Trophoblast cell (in vitro differentiated cells and primary cell): ENCODE measurements at regions not wholly inside any gene's neighbourhood (a gene's known extent, or its start where the extent isn't known, plus 50 kb on each side); places are given as distances from the start of the nearest gene placed in this dataset.

Source experiments
- DNase-seq, 2 donors: peaks; one replicate each; pipeline ENCODE4 v3.0.0-alpha.2; 2016
- H2AFZ ChIP-seq: 2 replicates; pipeline ENCODE4 v1.6.1; 2013; ENCODE audit warnings: low read length, moderate library complexity, mild to moderate bottlenecking; ENCODE audit not compliant: insufficient read depth, poor library complexity
- H2AK5ac ChIP-seq: 2 replicates; pipeline ENCODE4 v1.6.1; 2013; ENCODE audit warnings: mild to moderate bottlenecking, low read length
- H2BK120ac ChIP-seq: 2 replicates; pipeline ENCODE4 v1.6.1; 2013; ENCODE audit warnings: low read length, mild to moderate bottlenecking, moderate library complexity; ENCODE audit not compliant: insufficient read depth, poor library complexity
- H2BK12ac ChIP-seq: 2 replicates; pipeline ENCODE4 v1.6.1; 2013; ENCODE audit warnings: mild to moderate bottlenecking, low read length, moderate library complexity
- H2BK5ac ChIP-seq: 2 replicates; pipeline ENCODE4 v1.6.1; 2013; ENCODE audit warnings: low read length, low read depth, moderate library complexity, mild to moderate bottlenecking; ENCODE audit not compliant: poor library complexity
- H3K14ac ChIP-seq: 2 replicates; pipeline ENCODE4 v1.6.1; 2013; ENCODE audit warnings: mild to moderate bottlenecking, low read length
- H3K18ac ChIP-seq: 2 replicates; pipeline ENCODE4 v1.6.1; 2013; ENCODE audit warnings: mild to moderate bottlenecking, low read length
- H3K23ac ChIP-seq: 2 replicates; pipeline ENCODE4 v1.6.1; 2013; ENCODE audit warnings: low read length
- H3K27ac ChIP-seq: 2 replicates; pipeline ENCODE4 v1.5.1; 2013; ENCODE audit warnings: low read depth, mild to moderate bottlenecking, inconsistent platforms, low read length, moderate library complexity
- H3K27me3 ChIP-seq: 2 replicates; pipeline ENCODE4 v1.6.1; 2013; ENCODE audit warnings: inconsistent platforms, mild to moderate bottlenecking, low read length, moderate library complexity; ENCODE audit not compliant: insufficient read depth
- H3K36me3 ChIP-seq, 2 experiments: 1 replicate in 1 of 2; 2 replicates in 1 of 2; pipeline ENCODE4 v1.6.1; 2013; ENCODE audit warnings: low read length in 2 of 2, mild to moderate bottlenecking in 2 of 2, moderate library complexity in 1 of 2; ENCODE audit not compliant: insufficient read depth in 2 of 2, control insufficient read depth in 1 of 2
- H3K4ac ChIP-seq: 2 replicates; pipeline ENCODE4 v1.6.1; 2013; ENCODE audit warnings: low read depth, mild to moderate bottlenecking, low read length, moderate library complexity
- H3K4me1 ChIP-seq, 2 experiments: 1 replicate in 1 of 2; 2 replicates in 1 of 2; pipeline ENCODE4 v1.6.1; 2013; ENCODE audit warnings: low read length in 2 of 2, mild to moderate bottlenecking in 2 of 2, moderate library complexity in 1 of 2; ENCODE audit not compliant: insufficient read depth in 2 of 2, control insufficient read depth in 1 of 2
- H3K4me2 ChIP-seq: 2 replicates; pipeline ENCODE4 v1.6.1; 2013; ENCODE audit warnings: inconsistent platforms, mild to moderate bottlenecking, low read length, moderate library complexity
- H3K4me3 ChIP-seq: 2 replicates; pipeline ENCODE4 v1.5.1; 2013; ENCODE audit warnings: mild to moderate bottlenecking, low read depth, low read length, inconsistent platforms
- H3K79me1 ChIP-seq: one replicate; pipeline ENCODE4 v1.6.1; 2013; ENCODE audit warnings: low read length
- H3K79me2 ChIP-seq: 2 replicates; pipeline ENCODE4 v1.6.1; 2013; ENCODE audit warnings: low read length, mild to moderate bottlenecking; ENCODE audit not compliant: control insufficient read depth, insufficient read depth, poor library complexity
- H3K9ac ChIP-seq: 2 replicates; pipeline ENCODE4 v1.6.1; 2013; ENCODE audit warnings: mild to moderate bottlenecking, low read length
- H3K9me3 ChIP-seq: 2 replicates; pipeline ENCODE4 v1.6.1; 2013; ENCODE audit warnings: low read depth, mild to moderate bottlenecking, control low read depth, inconsistent platforms, low read length; ENCODE audit not compliant: insufficient read depth
- H4K12ac ChIP-seq: 2 replicates; pipeline ENCODE4 v1.6.1; 2013; ENCODE audit warnings: low read depth, mild to moderate bottlenecking, low read length, moderate library complexity
- H4K8ac ChIP-seq: 2 replicates; pipeline ENCODE4 v1.6.1; 2013; ENCODE audit warnings: low read depth, mild to moderate bottlenecking, low read length, moderate library complexity
- H4K91ac ChIP-seq: one replicate; pipeline ENCODE4 v1.6.1; 2013; ENCODE audit warnings: low read depth, mild to moderate bottlenecking, low read length, moderate library complexity
- WGBS: extraction: QIAGEN DNeasy Blood & Tissue Kit; methylation state at CpG from one replicate; pipeline ENCODE4 v1.1.7; 2013; ENCODE audit warnings: missing lambda C conversion rate; ENCODE audit not compliant: insufficient read length, insufficient coverage; ENCODE audit errors: extremely low coverage; 5-methylcytosine and 5-hydroxymethylcytosine counted together

DNA sequence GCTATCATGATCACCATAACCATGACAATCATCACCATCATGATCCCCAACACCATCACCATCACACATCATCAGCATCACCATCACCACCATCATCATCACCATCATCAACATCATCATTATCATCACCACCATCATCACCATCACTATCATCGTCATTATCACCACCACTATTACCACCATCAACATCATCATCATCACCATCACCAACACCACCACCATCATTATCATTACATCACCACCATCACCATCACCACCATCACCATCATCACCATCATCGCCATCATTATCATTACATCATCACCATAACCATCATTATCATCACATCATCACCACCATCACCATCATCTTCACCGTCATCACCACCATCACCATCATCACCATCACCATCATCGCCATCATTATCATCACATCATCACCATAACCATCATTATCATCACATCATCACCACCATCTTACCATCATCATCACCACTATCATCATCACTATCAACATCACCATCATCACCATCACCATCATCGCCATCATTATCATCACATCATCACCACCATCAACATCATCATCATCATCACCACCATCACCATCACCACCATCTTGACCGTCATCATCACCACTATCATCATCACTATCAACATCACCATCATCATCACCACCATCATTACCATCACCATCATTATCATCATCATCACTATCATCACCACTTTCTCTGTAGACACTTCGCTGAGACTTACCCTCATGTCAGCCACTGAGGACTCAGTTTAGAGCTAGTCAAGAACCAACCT is 366.0 kb downstream of the C16orf95 start:
- WGBS = 100% methylated on average over 1 of the region's 7 CpGs
- Histone ChIP-seq H3K23ac (no peak overlapping the region), H2AK5ac (no peak overlapping the region), H2AFZ (no peak overlapping the region), H2BK12ac (no peak overlapping the region), H3K4me3 (no peak overlapping the region), H3K36me3 (no peaks in the 10 kb centered on the region), H3K9ac (no peak overlapping the region), H3K27me3 (no peaks in the 10 kb centered on the region), H3K4me1 (peaks cover 18 to 22% of the 10 kb centered on the region in 2 experiments), H2BK120ac (no peak overlapping the region), H3K4ac (no peak overlapping the region), H3K18ac (no peak overlapping the region), H3K4me2 (no peak overlapping the region), H3K79me1 (peaks cover 8% of the 10 kb centered on the region), H4K91ac (no peak overlapping the region), H3K9me3 (peaks cover 1% of the 10 kb centered on the region), H2BK5ac (no peak overlapping the region), H4K8ac (no peak overlapping the region), H4K12ac (no peak overlapping the region), H3K14ac (no peak overlapping the region), H3K79me2 (peaks cover 4% of the 10 kb centered on the region), H3K27ac (no peak overlapping the region)
- DNase-seq = no peak

DNA sequence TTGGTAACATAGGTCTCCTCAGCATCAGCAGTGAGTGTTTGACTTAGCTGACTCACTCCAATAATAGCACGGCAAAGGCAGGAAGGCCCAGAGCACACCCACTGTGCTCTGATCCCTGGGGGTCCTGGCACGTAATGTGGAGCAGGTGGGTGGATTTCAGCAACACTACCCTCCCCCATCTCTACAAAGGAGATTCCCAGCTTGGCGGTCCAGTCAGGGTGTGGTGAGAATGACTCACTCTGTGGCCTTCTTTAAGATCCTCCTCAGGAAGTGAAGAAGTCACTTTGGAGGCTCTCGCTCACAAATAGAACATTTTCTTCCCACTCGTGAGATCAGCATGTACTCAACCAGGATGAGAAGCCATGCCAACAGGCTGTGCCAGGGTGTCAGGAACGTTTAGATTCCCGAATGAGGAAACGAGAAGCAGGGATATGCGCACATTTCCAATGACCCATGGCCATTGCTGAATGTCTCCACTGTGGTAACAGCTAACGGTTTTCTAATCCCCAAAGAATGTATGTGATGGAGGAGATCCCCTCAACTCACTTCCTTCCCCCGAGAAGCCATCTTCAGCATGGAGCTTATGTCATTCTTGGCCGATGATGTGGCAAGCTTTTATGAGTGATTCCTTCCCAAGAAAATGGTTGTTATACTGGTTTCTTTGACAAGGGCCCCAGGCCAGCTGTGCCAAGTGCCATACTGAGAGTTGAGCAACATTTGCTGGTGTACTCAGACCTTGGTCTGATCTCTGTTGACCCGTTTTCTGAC is 365.2 kb downstream of the C16orf95 start:
- no peak overlapping the region for H2BK12ac ChIP-seq
- peaks cover 13 to 15% of the 10 kb centered on the region in 2 experiments for H3K4me1 ChIP-seq
- H3K23ac ChIP-seq = no peak overlapping the region
- no peak overlapping the region for H2BK120ac ChIP-seq
- H4K8ac ChIP-seq = no peak overlapping the region
- no peak overlapping the region for H3K4ac ChIP-seq
- peaks cover 1% of the 10 kb centered on the region for H3K9me3 ChIP-seq
- H3K79me2 ChIP-seq = peaks cover 2% of the 10 kb centered on the region
- no peak overlapping the region for H3K4me2 ChIP-seq
- H3K27me3 ChIP-seq = no peaks in the 10 kb centered on the region
- no peak overlapping the region for H3K9ac ChIP-seq
- no peaks in the 10 kb centered on the region for H3K36me3 ChIP-seq
- WGBS = no CpG with 5 or more reads among the region's 13 CpGs
- H4K12ac ChIP-seq = no peak overlapping the region
- H2AK5ac ChIP-seq = no peak overlapping the region
- H3K14ac ChIP-seq = no peak overlapping the region
- H3K4me3 ChIP-seq = no peak overlapping the region
- no peak overlapping the region for H4K91ac ChIP-seq
- no peak overlapping the region for H3K18ac ChIP-seq
- H2AFZ ChIP-seq = no peak overlapping the region
- DNase-seq = peak in 1 of 2 donors; percentile 6
- no peak overlapping the region for H2BK5ac ChIP-seq
- no peak overlapping the region for H3K27ac ChIP-seq
- peaks cover 5% of the 10 kb centered on the region for H3K79me1 ChIP-seq

- H3K9ac ChIP-seq = no peak overlapping the region
- no peak overlapping the region for H4K8ac ChIP-seq
- DNase-seq = no peak
- no peak overlapping the region for H2AFZ ChIP-seq
- H2AK5ac ChIP-seq = no peak overlapping the region
- no peaks in the 10 kb centered on the region for H3K27me3 ChIP-seq
- H3K23ac ChIP-seq = no peak overlapping the region
- H3K36me3 ChIP-seq = no peaks in the 10 kb centered on the region
- H3K18ac ChIP-seq = no peak overlapping the region
- no peak overlapping the region for H2BK12ac ChIP-seq
- H3K79me2 ChIP-seq = no peaks in the 10 kb centered on the region
- no peak overlapping the region for H2BK5ac ChIP-seq
- H4K91ac ChIP-seq = no peak overlapping the region
- H3K27ac ChIP-seq = no peak overlapping the region
- no peak overlapping the region for H3K4me2 ChIP-seq
- no peak overlapping the region for H2BK120ac ChIP-seq
- no peak overlapping the region for H3K4me3 ChIP-seq
- H3K9me3 ChIP-seq = peaks cover 1% of the 10 kb centered on the region
- peaks cover 6 to 9% of the 10 kb centered on the region in 2 experiments for H3K4me1 ChIP-seq
- no peak overlapping the region for H3K14ac ChIP-seq
- no peak overlapping the region for H3K4ac ChIP-seq
- no peaks in the 10 kb centered on the region for H3K79me1 ChIP-seq
- H4K12ac ChIP-seq = no peak overlapping the region
These were observed 364.4 kb downstream of the C16orf95 start for GRCh38 chr16:86952769-86953168.

DNA sequence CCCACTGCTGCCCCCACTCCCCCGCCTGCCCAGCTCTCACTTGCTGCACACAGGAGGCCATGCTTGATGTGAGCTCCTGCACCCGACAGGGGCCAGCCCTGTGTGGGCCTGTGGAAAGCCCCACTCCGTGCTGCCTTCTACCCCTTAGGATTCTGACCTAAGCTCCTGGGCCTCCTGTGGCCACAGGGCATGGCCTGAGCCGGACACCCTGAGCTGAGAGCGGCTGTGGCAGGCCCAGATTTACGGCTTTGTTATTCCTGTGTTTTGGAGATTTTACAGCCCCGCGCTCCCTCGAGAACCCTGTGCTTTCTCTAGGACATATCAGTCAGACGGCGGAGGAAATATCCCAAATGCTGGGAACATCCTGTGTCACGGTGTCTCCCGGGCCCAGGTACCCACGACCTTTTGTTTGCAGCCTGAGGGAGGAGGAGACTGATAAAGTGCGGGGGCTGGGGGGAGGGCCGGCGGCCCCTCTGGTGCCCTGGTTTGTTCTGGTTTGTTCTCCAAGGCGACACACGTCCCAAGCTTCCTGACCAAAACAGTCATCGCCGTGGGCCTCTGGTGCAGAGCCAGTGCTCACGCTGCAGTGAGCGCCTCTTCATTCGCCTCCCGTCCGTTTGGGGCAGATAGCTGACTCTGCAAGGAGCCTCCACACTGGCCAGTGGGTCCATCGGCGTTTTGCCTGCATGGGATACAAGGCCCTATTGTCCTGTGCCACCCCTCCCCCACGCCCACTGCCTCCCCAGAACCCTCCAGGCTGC is 363.4 kb downstream of the C16orf95 start:
- H3K18ac ChIP-seq = no peak overlapping the region
- H4K91ac ChIP-seq = peak overlapping the region; percentile 40
- H3K4me2 ChIP-seq = no peak overlapping the region
- H2BK120ac ChIP-seq = no peak overlapping the region
- no peaks in the 10 kb centered on the region for H3K36me3 ChIP-seq
- H2BK5ac ChIP-seq = no peak overlapping the region
- H3K9ac ChIP-seq = no peak overlapping the region
- H3K23ac ChIP-seq = no peak overlapping the region
- H3K27me3 ChIP-seq = no peaks in the 10 kb centered on the region
- no peak overlapping the region for H4K8ac ChIP-seq
- no peak overlapping the region for H2AK5ac ChIP-seq
- no peaks in the 10 kb centered on the region for H3K79me2 ChIP-seq
- no peak overlapping the region for H2BK12ac ChIP-seq
- H3K14ac ChIP-seq = no peak overlapping the region
- no peak for DNase-seq
- WGBS = no CpG with 5 or more reads among the region's 29 CpGs
- no peak overlapping the region for H3K4ac ChIP-seq
- H3K27ac ChIP-seq = peak overlapping the region; percentile 20
- H3K9me3 ChIP-seq = peaks cover 1% of the 10 kb centered on the region
- H3K79me1 ChIP-seq = no peaks in the 10 kb centered on the region
- no peak overlapping the region for H3K4me3 ChIP-seq
- peak overlapping the region; percentile 32 for H2AFZ ChIP-seq
- peaks cover 6 to 9% of the 10 kb centered on the region in 2 experiments for H3K4me1 ChIP-seq
- no peak overlapping the region for H4K12ac ChIP-seq
